ENCODE measurements at regions not wholly inside any gene's neighbourhood (a gene's known extent, or its start where the extent isn't known, plus 50 kb on each side); places are given as distances from the start of the nearest gene placed in this dataset.
A peak's percentile ranks its signal among the peaks of the same experiment; 100 is the strongest.
"Not testable (repeated sequence)": the region's sequence is repeated elsewhere in the genome, so short reads cannot be mapped to it uniquely, and the experiment has no call there.

DNA sequence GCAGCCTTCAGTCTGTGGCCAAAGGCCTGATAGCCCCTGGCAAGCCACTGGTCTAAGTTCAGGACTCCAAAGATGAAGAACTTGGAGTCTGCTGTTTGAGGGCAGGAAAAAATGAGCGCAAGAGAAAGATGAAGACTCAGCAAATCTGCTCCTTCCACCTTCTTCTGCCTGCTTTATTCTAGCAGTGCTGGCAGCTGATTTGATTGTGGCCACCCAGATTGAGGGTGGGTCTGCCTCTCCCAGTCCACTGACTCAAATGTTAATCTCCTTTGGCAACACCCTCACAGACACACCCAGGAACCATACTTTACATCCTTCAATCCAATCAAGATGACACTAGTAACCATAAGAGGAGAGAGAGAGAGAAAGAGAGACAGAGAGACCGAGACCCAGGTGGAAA, 127.6 kb downstream of the UTP18 start:
- DNase-seq (ENCODE audit: low read depth) = no peak

DNA sequence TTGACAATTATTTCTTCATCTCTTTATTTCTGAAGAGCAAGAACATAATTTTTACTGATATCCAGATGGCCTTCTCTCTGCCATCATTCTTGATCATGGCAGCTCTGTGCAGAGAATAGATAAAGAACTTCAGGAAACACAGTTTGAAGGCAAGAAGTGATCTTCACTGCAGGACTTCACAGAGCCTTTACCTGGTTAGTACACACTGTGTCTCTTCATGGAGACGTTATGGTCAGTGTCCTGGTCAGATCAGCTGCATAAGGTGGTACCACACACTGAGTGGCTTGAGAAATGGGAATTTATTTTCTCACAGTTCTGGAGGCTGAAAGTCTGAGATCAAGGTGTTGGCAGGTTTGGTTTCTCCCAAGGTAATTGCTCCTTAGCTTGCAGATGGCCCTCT, 129.5 kb downstream of the UTP18 start:
- DNase-seq (ENCODE audit: low read depth) = no peak

DNA sequence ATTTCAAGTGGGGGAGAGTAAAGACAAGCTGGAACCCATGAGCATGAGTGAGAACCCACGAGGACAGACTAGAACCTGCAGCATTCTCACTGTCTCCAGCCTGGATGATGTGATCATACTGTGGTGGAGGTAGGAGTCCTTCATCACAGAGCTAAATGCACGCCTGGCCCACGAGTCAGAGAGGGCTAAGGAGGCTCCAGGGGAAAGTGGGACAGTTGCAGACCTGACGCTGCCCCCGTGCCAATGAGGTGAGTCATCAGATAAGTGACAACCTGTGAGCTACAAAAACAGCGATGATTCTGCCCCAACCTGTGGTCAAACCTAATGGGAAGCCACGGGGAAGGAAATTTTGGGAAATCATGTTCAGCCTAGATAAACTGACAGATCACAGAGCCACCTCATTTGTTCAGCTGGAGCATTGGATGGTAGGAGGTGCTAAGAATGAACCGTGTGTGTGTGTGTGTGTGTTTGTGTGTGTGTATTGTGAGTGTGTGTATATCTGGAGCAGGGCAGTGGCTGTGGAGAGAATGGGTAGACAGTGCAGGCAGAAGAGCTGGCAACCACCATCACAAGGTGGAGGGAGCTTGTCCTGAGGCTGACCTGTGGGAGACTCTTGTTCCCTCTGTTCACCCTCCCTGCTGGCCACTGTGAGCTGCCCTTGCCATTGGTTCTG, 131.8 kb downstream of the UTP18 start:
- DNase-seq (ENCODE audit: low read depth) = no peak

DNA sequence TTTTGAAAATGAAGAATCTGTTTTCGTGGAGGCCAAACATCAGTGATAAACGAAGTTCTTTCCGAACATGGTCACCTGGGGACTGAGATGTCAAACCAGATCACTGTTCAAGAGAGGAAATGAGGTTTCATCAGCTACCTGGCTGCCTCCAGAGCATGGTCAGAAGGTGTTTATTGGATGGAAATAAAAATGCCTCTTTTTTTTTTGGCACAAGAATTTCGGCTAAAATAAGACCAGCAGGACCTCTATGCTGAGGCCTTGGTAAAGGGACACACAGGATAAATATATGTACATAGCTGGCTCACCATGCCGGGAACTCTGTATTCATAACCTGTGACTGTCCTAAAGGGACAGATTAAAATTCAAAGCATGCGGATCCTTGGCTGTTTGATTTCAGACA, 135.3 kb downstream of the UTP18 start:
- no peak for DNase-seq (ENCODE audit: low read depth)

DNA sequence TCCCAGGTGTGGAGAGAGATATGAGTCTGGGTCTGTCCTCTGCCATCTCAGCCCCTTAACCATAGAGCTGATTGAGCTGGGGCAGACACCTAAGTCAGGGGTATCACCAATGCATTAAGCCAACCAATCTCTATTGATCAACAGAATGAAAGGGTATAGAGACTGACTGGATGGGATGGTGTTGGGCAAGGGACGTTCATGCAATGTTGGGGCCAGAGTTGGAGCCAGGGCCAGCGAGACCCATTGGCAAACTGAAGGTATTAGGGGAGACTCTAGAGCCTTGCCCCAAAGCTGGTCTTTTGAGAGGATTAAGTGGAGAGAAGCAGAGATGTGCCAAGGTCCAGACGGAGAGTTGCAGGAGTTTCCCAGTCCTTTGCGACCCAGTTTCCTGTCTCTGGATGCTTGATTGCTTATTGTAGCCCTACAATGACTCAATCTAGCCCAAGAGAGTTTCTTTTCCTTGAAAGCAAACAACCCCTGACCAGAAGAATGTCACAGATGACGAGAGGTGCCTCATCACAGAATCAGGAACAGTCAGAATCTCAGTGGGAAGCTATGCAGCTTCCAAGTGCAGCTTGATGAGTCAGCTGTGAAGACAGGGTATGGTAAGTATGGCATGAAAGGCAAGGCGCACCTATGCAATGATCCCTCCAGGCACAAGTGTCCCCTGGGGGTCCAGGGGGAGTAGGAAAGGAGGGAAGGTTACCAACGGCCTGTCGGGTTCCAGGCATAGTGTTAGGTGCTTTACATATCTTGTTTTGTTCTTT, 137.2 kb downstream of the UTP18 start:
- DNase-seq (ENCODE audit: low read depth) = no peak

- DNase-seq (ENCODE audit: low read depth) = no peak
These were observed 137.8 kb downstream of the UTP18 start for GRCh38 chr17:51398128-51398525.

DNA sequence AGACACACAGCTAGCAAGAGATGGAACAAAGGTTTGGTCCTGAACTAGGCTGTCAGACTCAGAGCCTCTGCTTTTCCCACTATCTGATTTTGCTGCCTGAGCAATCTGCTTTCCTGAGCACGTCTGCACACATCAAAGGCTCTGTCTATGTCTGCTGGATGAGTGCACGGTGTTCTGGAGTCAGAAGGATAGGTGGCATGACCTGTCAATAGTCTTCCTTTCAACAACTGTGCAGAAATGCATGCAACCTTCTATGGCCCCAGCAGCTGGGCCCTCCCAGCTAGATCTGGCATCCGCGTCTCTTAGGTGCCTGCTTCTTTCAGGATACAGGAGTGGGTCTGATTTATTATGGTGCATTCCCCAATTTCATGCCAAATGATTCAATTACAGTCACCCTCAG, 138.3 kb downstream of the UTP18 start:
- DNase-seq (ENCODE audit: low read depth) = no peak

- DNase-seq (ENCODE audit: low read depth) = no peak
These were observed 140.9 kb downstream of the UTP18 start for GRCh38 chr17:51401279-51401678.

DNA sequence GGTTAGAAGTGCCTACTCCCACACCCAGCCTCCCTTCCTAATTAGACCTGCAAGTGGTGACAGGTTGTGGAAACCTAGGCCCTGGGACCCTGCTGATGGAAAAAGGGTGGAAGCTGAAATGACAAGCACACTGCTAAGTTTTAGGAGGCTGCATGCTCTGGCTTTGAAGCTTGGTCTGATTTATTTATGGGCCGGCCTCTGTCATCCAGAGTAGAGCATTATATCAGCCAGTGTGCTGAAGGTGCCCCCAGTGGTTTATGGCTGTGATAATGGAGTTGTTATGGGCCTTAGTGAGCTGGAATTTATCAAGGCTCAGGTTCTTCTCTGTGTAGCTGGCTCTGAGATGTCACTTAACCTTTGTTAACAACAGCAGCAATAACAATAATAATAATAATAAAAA, 142.6 kb downstream of the UTP18 start:
- DNase-seq (ENCODE audit: low read depth) = no peak

DNA sequence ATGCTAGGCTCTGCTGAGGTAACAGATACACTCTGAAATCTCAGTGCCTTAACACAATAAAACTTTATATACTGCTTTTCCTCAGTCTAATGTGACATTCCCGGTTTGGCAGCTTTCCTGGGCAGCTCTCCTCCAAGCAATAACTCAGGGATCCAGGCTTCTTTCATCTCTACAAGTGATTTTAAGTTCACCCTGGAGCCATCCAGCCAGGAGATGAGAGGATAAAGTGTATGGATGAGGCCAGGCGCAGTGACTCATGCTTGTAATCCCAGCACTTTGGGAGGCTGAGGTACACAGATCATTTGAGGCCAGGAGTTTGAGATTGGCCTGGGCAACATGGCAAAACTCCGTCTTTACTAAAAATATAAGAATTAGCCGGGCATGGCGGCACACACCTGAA, 147.2 kb downstream of the UTP18 start:
- DNase-seq (ENCODE audit: low read depth) = no peak

DNA sequence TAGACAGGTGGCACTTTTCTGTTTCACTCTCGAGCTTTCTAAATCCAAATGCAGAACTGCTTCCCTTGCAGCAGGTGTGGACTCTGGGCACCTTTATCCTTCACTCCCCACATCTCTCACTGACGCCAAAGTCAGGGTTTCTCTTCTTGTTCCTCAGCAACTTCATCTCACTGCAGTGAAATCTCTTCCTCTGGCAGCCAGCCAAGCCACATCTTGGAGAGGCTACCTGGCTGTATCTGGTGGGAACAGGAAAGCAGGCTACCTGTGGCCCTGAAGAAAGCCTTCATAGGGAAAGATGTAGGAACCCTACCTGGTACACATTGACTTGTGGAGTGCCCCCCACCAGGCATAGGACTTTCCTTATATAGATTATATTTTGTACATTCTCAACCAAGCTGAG, 159.1 kb downstream of the UTP18 start:
- DNase-seq (ENCODE audit: low read depth) = no peak

- no peak for DNase-seq (ENCODE audit: low read depth)
These were observed 161.2 kb downstream of the UTP18 start for GRCh38 chr17:51421525-51421924.

GRCh38 chr17:51422634-51423033, 162.3 kb downstream of the UTP18 start:
- DNase-seq (ENCODE audit: low read depth) = no peak

DNA sequence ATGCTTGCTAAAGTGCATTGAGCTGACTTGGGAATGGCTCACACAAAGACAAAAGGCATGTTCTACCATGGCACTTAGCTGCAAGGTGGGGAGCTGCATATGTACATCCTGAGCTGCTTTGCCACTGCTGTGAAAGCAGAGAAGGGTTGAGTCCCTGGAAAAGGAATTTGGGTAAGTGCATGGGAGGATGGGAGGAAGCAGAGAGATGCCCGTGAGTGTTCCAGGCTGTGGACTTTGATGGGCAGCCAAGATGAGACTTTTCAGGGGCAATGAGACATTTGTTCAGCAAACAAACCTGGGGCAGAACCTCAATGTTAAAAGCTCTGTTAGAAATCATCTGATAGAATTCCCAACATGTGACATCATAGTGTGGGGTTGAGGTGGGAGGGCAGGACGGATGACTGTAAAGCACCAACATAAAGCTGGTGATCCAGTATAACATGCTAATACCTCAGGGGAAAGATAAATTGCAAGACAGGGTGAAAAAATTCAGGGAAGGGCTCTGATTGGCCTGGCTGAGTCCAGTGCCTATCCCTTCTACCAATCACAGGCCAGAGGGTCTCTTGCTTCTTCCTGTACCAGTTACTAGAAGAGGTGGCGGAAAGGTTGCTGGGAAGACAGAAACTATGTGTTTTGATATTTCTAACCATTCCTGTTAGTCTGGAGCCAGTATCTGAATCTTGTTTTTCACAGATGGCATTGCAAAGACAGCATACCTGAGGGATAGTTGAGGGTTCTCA, 163.2 kb downstream of the UTP18 start:
- no peak for DNase-seq (ENCODE audit: low read depth)

- DNase-seq (ENCODE audit: low read depth) = no peak
These were observed 165.4 kb downstream of the UTP18 start for GRCh38 chr17:51425773-51426172.

- peak; percentile 61 for DNase-seq (ENCODE audit: low read depth)
These were observed 167.0 kb downstream of the UTP18 start for GRCh38 chr17:51427323-51427811.

- peak; percentile 92 for DNase-seq (ENCODE audit: low read depth)
These were observed 167.5 kb downstream of the UTP18 start for GRCh38 chr17:51427856-51428255.

GRCh38 chr17:51428668-51429495, 168.5 kb downstream of the UTP18 start:
- DNase-seq (ENCODE audit: low read depth) = no peak

DNA sequence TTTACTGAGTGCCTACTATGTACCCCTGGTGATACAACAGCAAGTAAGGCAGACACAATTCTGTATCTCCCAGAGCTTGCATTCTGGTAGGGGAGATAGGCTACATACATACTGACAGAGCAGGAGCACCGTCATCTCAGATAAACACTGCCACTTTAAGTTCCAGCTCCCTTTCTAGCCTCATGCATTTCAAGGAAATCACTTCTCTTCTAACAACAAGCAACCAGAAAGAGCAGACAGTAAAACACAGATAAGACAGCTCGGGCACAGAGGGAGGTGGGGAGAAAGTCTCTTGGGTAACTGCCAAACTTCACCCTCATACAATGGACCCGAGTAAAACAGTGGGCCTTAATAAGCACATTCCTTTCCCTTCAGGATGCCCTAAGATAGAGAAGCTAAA, 169.6 kb downstream of the UTP18 start:
- not testable (repeated sequence) for DNase-seq (ENCODE audit: low read depth)

GRCh38 chr17:51430591-51430990, 170.2 kb downstream of the UTP18 start:
- DNase-seq (ENCODE audit: low read depth) = no peak

GRCh38 chr17:51434434-51435170, 174.3 kb downstream of the UTP18 start:
- no peak for DNase-seq (ENCODE audit: low read depth)

Measured in T-helper 22 cell (primary cell).